Hepatocyte (in vitro differentiated cells): ENCODE measurements at regions not wholly inside any gene's neighbourhood (a gene's known extent, or its start where the extent isn't known, plus 50 kb on each side); places are given as distances from the start of the nearest gene placed in this dataset.

ENCODE experiments used
- DNase-seq: peaks from one replicate; pipeline ENCODE4 v3.0.0-alpha.2; 2016; ENCODE audit warnings: low spot score
- H2AFZ ChIP-seq: fragments of 200-600 bp; sonication (generic); 2 replicates; pipeline ENCODE4 v1.6.0; 2016; ENCODE audit warnings: antibody characterized with exemption, mild to moderate bottlenecking
- H3K27ac ChIP-seq: fragments of 200-600 bp; sonication (generic); 2 replicates; pipeline ENCODE4 v1.5.1; 2016; ENCODE audit warnings: mild to moderate bottlenecking
- H3K27me3 ChIP-seq: fragments of 200-600 bp; sonication (generic); 2 replicates; pipeline ENCODE4 v1.6.1; 2016
- H3K36me3 ChIP-seq: fragments of 200-600 bp; sonication (generic); replicated peaks from 2 replicates; pipeline ENCODE4 v1.5.1; 2016; ENCODE audit warnings: low read depth; ENCODE audit not compliant: insufficient read depth
- H3K4me1 ChIP-seq: fragments of 200-600 bp; sonication (generic); 2 replicates; pipeline ENCODE4 v1.5.1; 2016; ENCODE audit warnings: mild to moderate bottlenecking, moderate library complexity; ENCODE audit not compliant: insufficient read depth
- H3K4me2 ChIP-seq: fragments of 200-600 bp; sonication (generic); 2 replicates; pipeline ENCODE4 v1.6.0; 2016
- H3K4me3 ChIP-seq: fragments of 200-600 bp; sonication (generic); 2 replicates; pipeline ENCODE4 v1.5.1; 2016; ENCODE audit warnings: mild to moderate bottlenecking
- H3K79me2 ChIP-seq: fragments of 200-600 bp; sonication (generic); 2 replicates; pipeline ENCODE4 v1.6.0; 2017; ENCODE audit warnings: mild to moderate bottlenecking
- H3K9me2 ChIP-seq: fragments of 200-600 bp; sonication (generic); replicated peaks from 2 replicates; pipeline ENCODE4 v1.6.0; 2017; ENCODE audit warnings: mild to moderate bottlenecking; ENCODE audit not compliant: insufficient read depth
- H3K9me3 ChIP-seq: fragments of 200-600 bp; sonication (generic); 2 replicates; pipeline ENCODE4 v1.5.1; 2016; ENCODE audit warnings: low read depth, mild to moderate bottlenecking
- H4K20me1 ChIP-seq: fragments of 200-600 bp; sonication (generic); 2 replicates; pipeline ENCODE4 v1.6.0; 2016; ENCODE audit warnings: mild to moderate bottlenecking; ENCODE audit not compliant: insufficient read depth, poor library complexity, severe bottlenecking
- CTCF ChIP-seq: fragments of 200-600 bp; sonication (generic); IDR thresholded peaks from 2 replicates; pipeline ENCODE4 v1.5.1; 2016; ENCODE audit warnings: antibody characterized with exemption, mild to moderate bottlenecking; ENCODE audit not compliant: poor library complexity
- EZH2 ChIP-seq: fragments of 200-600 bp; sonication (generic); IDR thresholded peaks from 2 replicates; pipeline ENCODE4 v1.6.1; 2016; ENCODE audit warnings: antibody characterized with exemption, mild to moderate bottlenecking, borderline replicate concordance
- EZH2phosphoT487 ChIP-seq: fragments of 200-600 bp; sonication (generic); IDR thresholded peaks from one replicate; pipeline ENCODE4 v1.6.1; 2018; ENCODE audit warnings: antibody characterized with exemption, mild to moderate bottlenecking, low read depth, moderate library complexity; ENCODE audit not compliant: unreplicated experiment, severe bottlenecking
- WGBS: methylation state at CpG from one replicate; pipeline ENCODE4 v1.1.6; 2016; ENCODE audit warnings: low lambda C conversion rate; ENCODE audit errors: missing lambda C conversion rate; 5-methylcytosine and 5-hydroxymethylcytosine counted together

DNA sequence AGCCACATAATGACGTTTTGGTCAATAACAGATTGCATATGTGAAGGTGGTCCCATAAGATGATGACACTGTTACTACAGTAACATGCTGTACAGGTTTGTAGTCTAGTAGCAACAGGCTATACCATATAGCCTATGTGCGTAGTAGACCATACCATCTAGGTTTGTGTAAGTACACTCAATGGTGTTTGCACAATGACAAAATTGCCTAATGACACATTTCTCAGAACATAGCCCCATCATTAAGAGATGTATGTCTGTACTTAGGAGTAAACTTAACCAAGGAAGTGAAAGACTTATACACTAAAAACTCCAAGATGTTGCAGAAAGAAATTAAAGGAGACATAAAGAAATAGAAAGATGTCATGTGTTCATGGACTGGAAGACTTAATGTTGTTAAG, 66.2 kb downstream of the RPLP1 start:
- Histone ChIP-seq H3K27ac (no peak overlapping the region), H3K4me1 (peaks cover 3% of the 10 kb centered on the region), H3K4me3 (no peak overlapping the region), H4K20me1 (no peaks in the 10 kb centered on the region), H3K79me2 (no peaks in the 10 kb centered on the region), H3K9me3 (no peaks in the 10 kb centered on the region), H3K27me3 (peaks cover 18% of the 10 kb centered on the region), H2AFZ (no peak overlapping the region), H3K4me2 (no peak overlapping the region), H3K9me2 (no peaks in the 10 kb centered on the region), H3K36me3 (no peaks in the 10 kb centered on the region)
- TF ChIP-seq EZH2phosphoT487 (no peak), CTCF (no peak), EZH2 (no peak)
- DNase-seq = no peak
- WGBS = 70% methylated on average over 2 of the region's 2 CpGs

DNA sequence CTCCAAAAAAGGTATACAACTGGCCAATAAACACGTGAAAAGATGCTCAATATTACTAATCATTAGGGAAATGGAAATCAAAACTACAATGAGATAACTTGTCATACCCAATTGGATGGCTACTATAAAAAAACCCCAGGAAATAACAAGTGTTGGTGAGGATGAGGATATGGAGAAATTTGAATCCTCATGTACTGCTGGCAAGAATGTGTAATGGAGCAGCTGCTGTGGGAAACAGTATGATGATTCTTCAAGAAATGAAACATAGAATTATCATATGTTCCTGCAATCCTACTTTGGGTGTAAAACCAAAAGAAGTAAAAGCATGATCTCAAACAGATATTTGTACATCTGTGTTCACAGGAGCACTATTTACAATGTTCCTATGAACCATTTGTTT, 67.4 kb downstream of the RPLP1 start:
- peaks cover 18% of the 10 kb centered on the region for H3K27me3 ChIP-seq
- H3K36me3 ChIP-seq = no peaks in the 10 kb centered on the region
- no peaks in the 10 kb centered on the region for H3K9me3 ChIP-seq
- H4K20me1 ChIP-seq = no peaks in the 10 kb centered on the region
- no peak for DNase-seq
- no peaks in the 10 kb centered on the region for H3K79me2 ChIP-seq
- TF ChIP-seq EZH2phosphoT487 (no peak), EZH2 (no peak), CTCF (no peak)
- H3K4me2 ChIP-seq = no peak overlapping the region
- H2AFZ ChIP-seq = no peak overlapping the region
- H3K27ac ChIP-seq = no peak overlapping the region
- H3K4me3 ChIP-seq = no peak overlapping the region
- peaks cover 11% of the 10 kb centered on the region for H3K4me1 ChIP-seq
- 53% methylated on average over 1 of the region's 1 CpG for WGBS
- H3K9me2 ChIP-seq = no peaks in the 10 kb centered on the region

GRCh38 chr15:69522361-69522760, 69.7 kb downstream of the RPLP1 start:
- H3K36me3 ChIP-seq = no peaks in the 10 kb centered on the region
- DNase-seq = no peak
- H4K20me1 ChIP-seq = no peaks in the 10 kb centered on the region
- no peak overlapping the region for H3K4me3 ChIP-seq
- no peaks in the 10 kb centered on the region for H3K9me2 ChIP-seq
- no peak overlapping the region for H3K27ac ChIP-seq
- no peak overlapping the region for H3K4me2 ChIP-seq
- H3K4me1 ChIP-seq = peaks cover 11% of the 10 kb centered on the region
- TF ChIP-seq EZH2 = no peak
- no peak for TF ChIP-seq EZH2phosphoT487
- no peak for TF ChIP-seq CTCF
- no peaks in the 10 kb centered on the region for H3K79me2 ChIP-seq
- H3K9me3 ChIP-seq = no peaks in the 10 kb centered on the region
- 91% methylated on average over 2 of the region's 2 CpGs for WGBS
- peaks cover 18% of the 10 kb centered on the region for H3K27me3 ChIP-seq
- no peak overlapping the region for H2AFZ ChIP-seq
